ENCODE measurements at regions not wholly inside any gene's neighbourhood (a gene's known extent, or its start where the extent isn't known, plus 50 kb on each side); places are given as distances from the start of the nearest gene placed in this dataset.
"Not testable (repeated sequence)": the region's sequence is repeated elsewhere in the genome, so short reads cannot be mapped to it uniquely, and the experiment has no call there.

DNA sequence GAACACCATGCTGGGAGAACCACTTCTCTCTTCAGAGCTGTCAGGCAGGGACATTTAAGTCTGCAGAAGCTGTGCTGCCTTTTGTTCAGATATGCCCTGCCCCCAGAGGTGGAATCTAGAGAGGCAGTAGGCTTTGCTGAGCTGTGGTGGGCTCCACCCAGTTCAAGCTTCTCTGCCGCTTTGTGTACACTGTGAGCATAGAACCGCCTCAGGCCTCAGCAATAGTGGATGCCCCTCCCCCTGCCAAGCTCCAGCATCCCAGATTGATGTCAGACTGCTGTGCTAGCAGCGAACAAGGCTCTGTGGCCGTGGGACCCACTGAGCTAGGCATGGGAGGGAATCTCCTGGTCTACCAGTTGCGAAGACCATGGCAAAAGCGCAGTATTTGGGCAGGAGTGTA lies 121.6 kb downstream of the NFKBIZ start:
- Histone ChIP-seq H4K20me1 (ENCODE audit: insufficient read depth, low read length) (no peaks in the 10 kb centered on the region), H3K36me3 (replicated peaks; ENCODE audit: low read depth, low read length) (no peaks in the 10 kb centered on the region), H3K27me3 (ENCODE audit: low read depth, low read length) (no peaks in the 10 kb centered on the region), H3K4me2 (ENCODE audit: low read length) (no peak overlapping the region), H3K9me3 (ENCODE audit: insufficient read depth, low read length) (no peaks in the 10 kb centered on the region), H3K4me3 (ENCODE audit: low read length) (no peak overlapping the region), H3K27ac (ENCODE audit: low read length) (no peak overlapping the region), H3K79me2 (ENCODE audit: low read length) (no peaks in the 10 kb centered on the region), H3K9ac (ENCODE audit: low read length) (no peak overlapping the region), H2AFZ (ENCODE audit: low read depth, low read length) (no peak overlapping the region), H3K4me1 (ENCODE audit: low read length) (peaks cover 21% of the 10 kb centered on the region)
- TF ChIP-seq, protein P1, sequence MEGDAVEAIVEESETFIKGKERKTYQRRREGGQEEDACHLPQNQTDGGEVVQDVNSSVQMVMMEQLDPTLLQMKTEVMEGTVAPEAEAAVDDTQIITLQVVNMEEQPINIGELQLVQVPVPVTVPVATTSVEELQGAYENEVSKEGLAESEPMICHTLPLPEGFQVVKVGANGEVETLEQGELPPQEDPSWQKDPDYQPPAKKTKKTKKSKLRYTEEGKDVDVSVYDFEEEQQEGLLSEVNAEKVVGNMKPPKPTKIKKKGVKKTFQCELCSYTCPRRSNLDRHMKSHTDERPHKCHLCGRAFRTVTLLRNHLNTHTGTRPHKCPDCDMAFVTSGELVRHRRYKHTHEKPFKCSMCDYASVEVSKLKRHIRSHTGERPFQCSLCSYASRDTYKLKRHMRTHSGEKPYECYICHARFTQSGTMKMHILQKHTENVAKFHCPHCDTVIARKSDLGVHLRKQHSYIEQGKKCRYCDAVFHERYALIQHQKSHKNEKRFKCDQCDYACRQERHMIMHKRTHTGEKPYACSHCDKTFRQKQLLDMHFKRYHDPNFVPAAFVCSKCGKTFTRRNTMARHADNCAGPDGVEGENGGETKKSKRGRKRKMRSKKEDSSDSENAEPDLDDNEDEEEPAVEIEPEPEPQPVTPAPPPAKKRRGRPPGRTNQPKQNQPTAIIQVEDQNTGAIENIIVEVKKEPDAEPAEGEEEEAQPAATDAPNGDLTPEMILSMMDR (IDR thresholded peaks at IDR 0.05; ENCODE audit: low read depth, low read length) = no peak
- no peak for TF ChIP-seq EZH2phosphoT487 (IDR thresholded peaks at IDR 0.05; ENCODE audit: low read depth)

DNA sequence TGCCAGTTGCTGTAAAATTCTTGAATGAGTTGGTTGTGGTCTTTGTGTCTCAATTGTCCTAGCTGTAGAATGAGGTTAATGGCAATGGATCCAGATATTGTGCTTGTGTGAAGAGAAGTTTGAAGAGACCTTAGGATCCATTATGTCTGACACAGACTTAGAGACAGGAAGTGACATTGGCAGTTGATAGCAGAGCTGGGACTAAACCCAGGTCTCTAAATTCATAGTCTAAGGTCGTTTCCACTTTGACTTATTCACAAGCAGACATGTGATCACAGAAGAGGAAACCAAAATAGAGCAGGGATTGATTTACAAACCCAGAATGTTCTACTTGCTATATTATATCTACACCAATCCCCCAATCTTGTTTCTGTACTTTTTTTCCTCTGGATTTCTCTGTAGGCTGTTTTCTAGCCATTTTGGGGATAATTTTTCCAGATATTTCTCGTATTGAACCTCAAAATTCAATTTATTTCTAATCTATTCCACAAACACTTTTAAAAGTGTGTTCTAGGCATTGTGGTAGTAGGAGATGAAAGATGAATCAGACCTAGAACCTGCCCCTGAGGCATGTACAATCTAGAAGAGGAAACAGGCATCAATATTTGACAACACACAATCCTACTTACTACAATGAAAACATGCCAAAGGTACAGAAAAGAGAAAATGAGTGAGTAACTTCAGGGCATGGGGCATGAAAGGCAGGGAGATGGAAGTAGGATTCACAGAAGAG lies 123.3 kb downstream of the NFKBIZ start:
- H3K4me3 ChIP-seq (ENCODE audit: low read length) = no peak overlapping the region
- no peaks in the 10 kb centered on the region for H3K27me3 ChIP-seq (ENCODE audit: low read depth, low read length)
- H3K4me1 ChIP-seq (ENCODE audit: low read length) = peaks cover 32% of the 10 kb centered on the region
- peak overlapping the region; percentile 41; the same call in 1 of the 2 replicates for H2AFZ ChIP-seq (ENCODE audit: low read depth, low read length)
- no peaks in the 10 kb centered on the region for H3K36me3 ChIP-seq (replicated peaks; ENCODE audit: low read depth, low read length)
- no peak overlapping the region for H3K9ac ChIP-seq (ENCODE audit: low read length)
- H3K4me2 ChIP-seq (ENCODE audit: low read length) = no peak overlapping the region
- H3K9me3 ChIP-seq (ENCODE audit: insufficient read depth, low read length) = no peaks in the 10 kb centered on the region
- TF ChIP-seq, protein P1 (IDR thresholded peaks at IDR 0.05; ENCODE audit: low read depth, low read length) = no peak
- no peak for TF ChIP-seq EZH2phosphoT487 (IDR thresholded peaks at IDR 0.05; ENCODE audit: low read depth)
- H3K79me2 ChIP-seq (ENCODE audit: low read length) = no peaks in the 10 kb centered on the region
- H4K20me1 ChIP-seq (ENCODE audit: insufficient read depth, low read length) = no peaks in the 10 kb centered on the region
- no peak overlapping the region for H3K27ac ChIP-seq (ENCODE audit: low read length)

DNA sequence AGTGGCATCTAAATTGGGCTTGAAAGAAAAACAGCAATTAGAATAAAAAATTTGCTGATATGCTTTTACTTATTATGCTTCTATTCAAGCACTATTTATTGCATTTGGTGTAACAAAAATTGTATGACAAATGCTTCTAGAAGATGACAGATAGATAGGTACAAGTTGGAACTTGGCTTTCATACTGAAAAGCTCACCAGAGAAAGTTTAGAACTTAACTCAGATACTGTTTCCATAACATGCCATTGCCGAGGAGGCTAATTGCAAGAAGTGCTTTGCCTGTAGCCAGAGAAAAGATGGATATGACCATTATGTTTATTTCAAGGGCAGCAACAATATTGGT lies 123.8 kb downstream of the NFKBIZ start:
- Histone ChIP-seq H3K4me1 (ENCODE audit: low read length) (peaks cover 38% of the 10 kb centered on the region), H3K4me2 (ENCODE audit: low read length) (no peak overlapping the region), H2AFZ (ENCODE audit: low read depth, low read length) (no peak overlapping the region; the same call in 1 of the 2 replicates), H3K4me3 (ENCODE audit: low read length) (no peak overlapping the region), H3K9ac (ENCODE audit: low read length) (no peak overlapping the region), H3K79me2 (ENCODE audit: low read length) (no peaks in the 10 kb centered on the region), H3K27ac (ENCODE audit: low read length) (no peak overlapping the region), H4K20me1 (ENCODE audit: insufficient read depth, low read length) (no peaks in the 10 kb centered on the region), H3K36me3 (replicated peaks; ENCODE audit: low read depth, low read length) (no peaks in the 10 kb centered on the region), H3K27me3 (ENCODE audit: low read depth, low read length) (no peaks in the 10 kb centered on the region), H3K9me3 (ENCODE audit: insufficient read depth, low read length) (no peaks in the 10 kb centered on the region)
- TF ChIP-seq, protein P1 (IDR thresholded peaks at IDR 0.05; ENCODE audit: low read depth, low read length) = no peak
- no peak for TF ChIP-seq EZH2phosphoT487 (IDR thresholded peaks at IDR 0.05; ENCODE audit: low read depth)

DNA sequence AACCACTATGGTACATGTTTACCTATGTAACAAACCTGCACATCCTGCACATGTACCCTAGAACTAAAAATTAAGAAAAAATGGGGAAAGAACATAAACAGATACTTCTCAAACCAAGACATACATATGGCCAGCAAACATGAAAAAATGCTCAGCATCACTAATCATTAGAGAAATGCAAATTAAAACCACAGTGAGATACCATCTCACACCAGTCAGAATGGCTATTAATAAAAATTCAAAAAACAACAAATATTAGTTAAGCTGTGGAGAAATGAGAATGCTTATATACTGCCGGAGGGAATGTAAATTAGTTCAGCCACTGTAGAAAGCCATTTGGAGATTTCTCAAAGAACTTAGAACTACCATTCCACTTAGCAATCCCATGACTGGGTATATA lies 126.1 kb downstream of the NFKBIZ start:
- H3K9ac ChIP-seq (ENCODE audit: low read length); H2AFZ ChIP-seq (ENCODE audit: low read depth, low read length); H3K27ac ChIP-seq (ENCODE audit: low read length); H3K79me2 ChIP-seq (ENCODE audit: low read length); H3K9me3 ChIP-seq (ENCODE audit: insufficient read depth, low read length); H3K4me3 ChIP-seq (ENCODE audit: low read length); H4K20me1 ChIP-seq (ENCODE audit: insufficient read depth, low read length); H3K36me3 ChIP-seq (replicated peaks; ENCODE audit: low read depth, low read length); H3K4me2 ChIP-seq (ENCODE audit: low read length); H3K27me3 ChIP-seq (ENCODE audit: low read depth, low read length): not testable (repeated sequence)
- H3K4me1 ChIP-seq (ENCODE audit: low read length) = peaks cover 48% of the 10 kb centered on the region
